ENCODE measurements at regions not wholly inside any gene's neighbourhood (a gene's known extent, or its start where the extent isn't known, plus 50 kb on each side); places are given as distances from the start of the nearest gene placed in this dataset.
"Not testable (repeated sequence)": the region's sequence is repeated elsewhere in the genome, so short reads cannot be mapped to it uniquely, and the experiment has no call there.

GRCh38 chr20:50325651-50326050 is 135.0 kb downstream of the CEBPB start:
- H3K9me3 ChIP-seq (ENCODE audit: low read length), result no peaks in the 10 kb centered on the region
- no peak overlapping the region for H2AFZ ChIP-seq (ENCODE audit: low read depth, low read length)
- peaks cover 4% of the 10 kb centered on the region for H3K27me3 ChIP-seq (ENCODE audit: insufficient read depth, low read length)
- no peak overlapping the region for H3K4me3 ChIP-seq (ENCODE audit: low read length)
- peaks cover 4% of the 10 kb centered on the region for H3K4me1 ChIP-seq (ENCODE audit: insufficient read depth, low read length)
- no peaks in the 10 kb centered on the region for H3K36me3 ChIP-seq (ENCODE audit: insufficient read depth, low read length)

GRCh38 chr20:50327666-50328065 is 137.0 kb downstream of the CEBPB start:
- Histone ChIP-seq H3K4me1 (ENCODE audit: insufficient read depth, low read length) (peaks cover 6% of the 10 kb centered on the region), H3K27me3 (ENCODE audit: insufficient read depth, low read length) (no peaks in the 10 kb centered on the region), H3K4me3 (ENCODE audit: low read length) (no peak overlapping the region), H3K36me3 (ENCODE audit: insufficient read depth, low read length) (no peaks in the 10 kb centered on the region), H2AFZ (ENCODE audit: low read depth, low read length) (no peak overlapping the region), H3K9me3 (ENCODE audit: low read length) (no peaks in the 10 kb centered on the region)

GRCh38 chr20:50328222-50328979 is 137.8 kb downstream of the CEBPB start:
- Histone ChIP-seq H3K4me3 (ENCODE audit: low read length) (no peak overlapping the region), H3K9me3 (ENCODE audit: low read length) (no peaks in the 10 kb centered on the region), H3K4me1 (ENCODE audit: insufficient read depth, low read length) (peaks cover 6% of the 10 kb centered on the region), H3K27me3 (ENCODE audit: insufficient read depth, low read length) (no peaks in the 10 kb centered on the region), H2AFZ (ENCODE audit: low read depth, low read length) (no peak overlapping the region), H3K36me3 (ENCODE audit: insufficient read depth, low read length) (no peaks in the 10 kb centered on the region)

- no peaks in the 10 kb centered on the region for H3K36me3 ChIP-seq (ENCODE audit: insufficient read depth, low read length)
- H3K4me1 ChIP-seq (ENCODE audit: insufficient read depth, low read length), result peaks cover 6% of the 10 kb centered on the region
- H3K9me3 ChIP-seq (ENCODE audit: low read length), result no peaks in the 10 kb centered on the region
- no peak overlapping the region for H3K4me3 ChIP-seq (ENCODE audit: low read length)
- H3K27me3 ChIP-seq (ENCODE audit: insufficient read depth, low read length), result no peaks in the 10 kb centered on the region
- H2AFZ ChIP-seq (ENCODE audit: low read depth, low read length), result no peak overlapping the region
Measured at GRCh38 chr20:50328996-50329898, 138.6 kb downstream of the CEBPB start.

GRCh38 chr20:50329981-50330503 is 139.4 kb downstream of the CEBPB start:
- Histone ChIP-seq H3K9me3 (ENCODE audit: low read length) (no peaks in the 10 kb centered on the region), H3K4me3 (ENCODE audit: low read length) (no peak overlapping the region), H2AFZ (ENCODE audit: low read depth, low read length) (no peak overlapping the region), H3K4me1 (ENCODE audit: insufficient read depth, low read length) (peaks cover 6% of the 10 kb centered on the region), H3K36me3 (ENCODE audit: insufficient read depth, low read length) (no peaks in the 10 kb centered on the region), H3K27me3 (ENCODE audit: insufficient read depth, low read length) (no peaks in the 10 kb centered on the region)

- no peaks in the 10 kb centered on the region for H3K9me3 ChIP-seq (ENCODE audit: low read length)
- no peak overlapping the region for H2AFZ ChIP-seq (ENCODE audit: low read depth, low read length)
- peaks cover 6% of the 10 kb centered on the region for H3K4me1 ChIP-seq (ENCODE audit: insufficient read depth, low read length)
- H3K27me3 ChIP-seq (ENCODE audit: insufficient read depth, low read length), result no peaks in the 10 kb centered on the region
- H3K4me3 ChIP-seq (ENCODE audit: low read length), result no peak overlapping the region
- no peaks in the 10 kb centered on the region for H3K36me3 ChIP-seq (ENCODE audit: insufficient read depth, low read length)
Measured at GRCh38 chr20:50330504-50331313, 140.1 kb downstream of the CEBPB start.

GRCh38 chr20:50331469-50332363 is 141.1 kb downstream of the CEBPB start:
- Histone ChIP-seq H3K36me3 (ENCODE audit: insufficient read depth, low read length) (no peaks in the 10 kb centered on the region), H2AFZ (ENCODE audit: low read depth, low read length) (no peak overlapping the region), H3K27me3 (ENCODE audit: insufficient read depth, low read length) (no peaks in the 10 kb centered on the region), H3K9me3 (ENCODE audit: low read length) (no peaks in the 10 kb centered on the region), H3K4me1 (ENCODE audit: insufficient read depth, low read length) (peaks cover 6% of the 10 kb centered on the region), H3K4me3 (ENCODE audit: low read length) (no peak overlapping the region)

- H2AFZ ChIP-seq (ENCODE audit: low read depth, low read length), result no peak overlapping the region
- no peaks in the 10 kb centered on the region for H3K36me3 ChIP-seq (ENCODE audit: insufficient read depth, low read length)
- no peak overlapping the region for H3K4me3 ChIP-seq (ENCODE audit: low read length)
- peaks cover 6% of the 10 kb centered on the region for H3K4me1 ChIP-seq (ENCODE audit: insufficient read depth, low read length)
- peaks cover 2% of the 10 kb centered on the region for H3K27me3 ChIP-seq (ENCODE audit: insufficient read depth, low read length)
- no peaks in the 10 kb centered on the region for H3K9me3 ChIP-seq (ENCODE audit: low read length)
Measured at GRCh38 chr20:50332491-50332980, 141.9 kb downstream of the CEBPB start.

- Histone ChIP-seq H3K9me3 (ENCODE audit: low read length) (no peaks in the 10 kb centered on the region), H3K36me3 (ENCODE audit: insufficient read depth, low read length) (no peaks in the 10 kb centered on the region), H3K27me3 (ENCODE audit: insufficient read depth, low read length) (peaks cover 3% of the 10 kb centered on the region), H3K4me1 (ENCODE audit: insufficient read depth, low read length) (peaks cover 6% of the 10 kb centered on the region), H3K4me3 (ENCODE audit: low read length) (no peak overlapping the region), H2AFZ (ENCODE audit: low read depth, low read length) (no peak overlapping the region)
Measured at GRCh38 chr20:50333131-50333670, 142.6 kb downstream of the CEBPB start.

- H3K4me3 ChIP-seq (ENCODE audit: low read length), result no peak overlapping the region
Measured at GRCh38 chr20:50333812-50334211, 143.2 kb downstream of the CEBPB start.

GRCh38 chr20:50334512-50334911 is 143.9 kb downstream of the CEBPB start:
- not testable (repeated sequence) for H3K27me3 ChIP-seq (ENCODE audit: insufficient read depth, low read length); H3K4me3 ChIP-seq (ENCODE audit: low read length); H2AFZ ChIP-seq (ENCODE audit: low read depth, low read length); H3K36me3 ChIP-seq (ENCODE audit: insufficient read depth, low read length); H3K9me3 ChIP-seq (ENCODE audit: low read length)
- H3K4me1 ChIP-seq (ENCODE audit: insufficient read depth, low read length), result peaks cover 12% of the 10 kb centered on the region

More at GRCh38 chr20:50333812-50334211, 143.2 kb downstream of the CEBPB start:
- Histone ChIP-seq H2AFZ (ENCODE audit: low read depth, low read length) (no peak overlapping the region), H3K9me3 (ENCODE audit: low read length) (no peaks in the 10 kb centered on the region), H3K4me1 (ENCODE audit: insufficient read depth, low read length) (peaks cover 10% of the 10 kb centered on the region), H3K27me3 (ENCODE audit: insufficient read depth, low read length) (peaks cover 3% of the 10 kb centered on the region), H3K36me3 (ENCODE audit: insufficient read depth, low read length) (no peaks in the 10 kb centered on the region)

All from neuron (in vitro differentiated cells).